ENCODE measurements at regions not wholly inside any gene's neighbourhood (a gene's known extent, or its start where the extent isn't known, plus 50 kb on each side); places are given as distances from the start of the nearest gene placed in this dataset.
"Not testable (repeated sequence)": the region's sequence is repeated elsewhere in the genome, so short reads cannot be mapped to it uniquely, and the experiment has no call there.

DNA sequence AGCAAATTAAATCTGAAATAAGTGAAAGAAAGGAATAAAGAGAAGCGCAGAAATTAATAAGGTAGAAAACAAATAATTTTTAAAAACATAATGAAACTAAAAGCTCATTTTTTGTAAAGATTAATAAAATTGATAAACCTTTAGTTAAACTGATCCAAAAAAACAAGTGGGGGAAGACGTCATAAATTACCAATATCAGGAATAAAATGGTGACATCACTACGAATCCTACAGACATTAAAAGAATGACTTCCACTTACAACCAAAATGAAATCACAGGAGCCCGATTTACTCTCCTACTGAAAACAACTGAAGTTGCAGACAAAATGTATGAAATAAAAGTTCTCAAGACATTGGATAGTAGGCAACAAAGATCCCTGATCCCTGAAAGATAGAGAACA, 68.1 kb upstream of the IFFO2 start:
- DNase-seq (ENCODE audit: extremely low read depth in 1 of 2, low read depth in 1 of 2): no peak

DNA sequence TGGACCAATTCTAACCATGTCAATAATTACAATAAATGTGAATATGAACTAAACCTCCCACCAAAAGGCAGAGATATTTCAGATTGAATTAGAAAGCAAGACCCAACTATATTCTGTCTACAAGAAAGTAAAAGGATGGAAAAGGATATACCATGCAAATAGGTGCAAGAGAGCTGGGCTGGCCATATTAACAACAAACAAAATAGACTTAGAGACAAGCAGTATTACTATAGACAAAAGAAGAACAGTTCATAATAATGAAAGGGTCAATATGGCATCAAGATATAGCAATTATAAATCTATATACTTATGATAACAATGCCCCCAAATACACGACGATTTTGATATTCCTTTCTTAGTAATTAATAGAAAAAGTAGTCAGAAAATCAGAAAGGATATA, 67.3 kb upstream of the IFFO2 start:
- no peak for DNase-seq (ENCODE audit: extremely low read depth in 1 of 2, low read depth in 1 of 2)

DNA sequence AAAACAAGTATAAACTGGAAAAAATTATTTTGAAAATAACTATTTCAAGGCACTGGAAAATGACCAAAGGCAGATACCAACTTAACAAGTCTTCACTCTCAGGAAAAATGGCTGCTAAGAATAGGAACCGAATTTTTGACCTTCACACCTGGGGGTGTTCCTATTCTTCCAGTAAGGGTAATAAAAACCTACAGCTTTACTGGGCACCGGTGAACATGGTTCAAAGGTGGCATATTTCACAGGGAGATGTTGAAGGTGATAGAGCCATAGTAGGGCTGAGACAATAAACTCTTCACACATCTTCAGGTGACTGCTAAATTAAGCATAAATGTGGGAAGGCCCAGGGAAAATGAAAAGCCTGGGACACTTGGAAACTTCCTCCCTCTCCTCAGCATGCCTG, 65.4 kb upstream of the IFFO2 start:
- DNase-seq (ENCODE audit: extremely low read depth in 1 of 2, low read depth in 1 of 2): no peak

DNA sequence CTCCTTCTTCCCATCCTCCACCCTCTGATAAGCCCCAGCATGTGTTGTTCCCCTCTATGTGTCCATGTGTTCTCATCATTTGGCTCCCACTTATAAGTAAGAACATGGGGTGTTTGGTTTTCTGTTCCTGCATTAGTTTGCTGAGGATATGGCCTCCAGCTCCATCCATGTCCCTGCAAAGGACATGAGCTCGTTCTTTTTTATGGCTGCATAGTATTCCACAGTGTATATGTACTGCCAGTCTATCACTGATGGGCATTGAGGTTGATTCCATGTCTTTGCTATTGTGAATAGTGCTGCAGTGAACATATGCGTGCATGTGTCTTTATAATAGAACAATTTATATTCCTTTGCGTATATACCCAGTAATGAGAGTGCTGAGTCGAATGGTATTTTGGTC, 62.8 kb upstream of the IFFO2 start:
- DNase-seq (ENCODE audit: extremely low read depth in 1 of 2, low read depth in 1 of 2): not testable (repeated sequence)

DNA sequence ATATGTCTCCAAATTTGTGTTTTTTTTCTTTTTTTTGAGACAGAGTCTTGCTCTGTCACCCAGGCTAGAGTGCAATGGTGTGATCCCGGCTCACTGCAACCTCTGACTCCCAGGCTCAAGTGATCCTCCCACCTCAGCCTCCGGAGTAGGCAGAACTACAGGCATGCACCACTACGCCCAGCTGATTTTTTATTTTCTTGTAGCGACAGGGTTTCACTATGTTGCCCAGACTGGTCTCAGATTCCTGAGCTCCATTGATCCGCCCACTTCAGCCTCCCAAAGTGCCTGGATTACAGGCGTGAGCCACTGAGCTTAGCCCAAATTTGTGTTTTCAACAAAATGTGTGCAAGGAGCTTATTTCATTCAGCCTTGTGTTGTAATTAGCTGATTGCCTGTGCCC, 59.0 kb upstream of the IFFO2 start:
- no peak for DNase-seq (ENCODE audit: extremely low read depth in 1 of 2, low read depth in 1 of 2)

DNA sequence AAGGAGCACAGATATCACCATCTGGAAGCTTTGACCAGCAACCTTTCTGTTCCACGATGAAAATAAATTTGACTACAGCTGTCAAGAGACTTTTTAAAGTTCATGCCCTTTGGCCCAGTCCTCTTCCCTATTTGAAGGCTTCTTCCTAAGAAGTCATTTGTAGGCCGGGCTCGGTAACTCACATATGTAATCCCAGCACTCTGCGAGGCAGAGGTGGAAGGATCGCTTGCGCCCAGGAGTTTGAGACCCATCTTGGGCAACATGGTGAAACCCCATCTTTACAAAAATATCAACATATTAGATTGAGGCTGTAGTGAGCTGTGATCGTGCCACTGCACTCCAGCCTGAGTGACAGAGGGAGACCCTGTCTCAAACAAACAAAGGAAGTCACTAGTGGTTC, 58.3 kb upstream of the IFFO2 start:
- no peak for DNase-seq (ENCODE audit: extremely low read depth in 1 of 2, low read depth in 1 of 2)

DNA sequence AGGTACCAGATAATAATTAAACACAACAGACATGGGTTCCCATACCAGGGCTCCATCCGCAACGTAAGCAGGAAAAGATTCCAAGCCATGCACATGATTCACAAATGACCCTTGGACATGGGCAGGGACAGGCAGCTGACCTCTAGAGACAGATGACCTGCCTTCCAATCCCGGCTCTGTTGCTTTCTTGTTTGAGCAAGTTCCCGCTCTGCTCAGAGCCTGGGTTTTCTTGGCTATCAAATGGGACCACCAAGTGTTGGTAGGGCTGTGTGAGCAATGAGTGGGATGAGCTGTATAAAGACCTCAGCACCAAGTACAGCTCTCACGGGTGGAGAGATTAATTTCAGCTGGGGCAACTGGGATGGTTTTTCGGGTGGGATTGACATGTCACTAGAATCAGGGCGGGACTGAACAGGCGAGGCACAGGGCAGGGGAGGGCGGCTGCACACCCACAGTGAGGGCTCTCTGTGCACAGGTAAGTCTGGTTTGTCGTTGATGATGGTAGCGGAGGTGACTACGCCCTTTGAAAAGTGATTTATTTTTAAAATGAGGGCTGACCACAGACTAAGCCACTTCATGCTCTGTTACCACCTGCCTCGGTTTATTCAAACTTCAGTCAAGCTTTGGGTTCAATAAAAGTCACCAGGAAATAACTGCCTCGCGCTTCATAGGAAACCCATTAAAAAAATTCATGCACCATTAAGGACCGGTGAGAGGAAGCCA, 57.5 kb upstream of the IFFO2 start:
- no peak for DNase-seq (ENCODE audit: extremely low read depth in 1 of 2, low read depth in 1 of 2)

DNA sequence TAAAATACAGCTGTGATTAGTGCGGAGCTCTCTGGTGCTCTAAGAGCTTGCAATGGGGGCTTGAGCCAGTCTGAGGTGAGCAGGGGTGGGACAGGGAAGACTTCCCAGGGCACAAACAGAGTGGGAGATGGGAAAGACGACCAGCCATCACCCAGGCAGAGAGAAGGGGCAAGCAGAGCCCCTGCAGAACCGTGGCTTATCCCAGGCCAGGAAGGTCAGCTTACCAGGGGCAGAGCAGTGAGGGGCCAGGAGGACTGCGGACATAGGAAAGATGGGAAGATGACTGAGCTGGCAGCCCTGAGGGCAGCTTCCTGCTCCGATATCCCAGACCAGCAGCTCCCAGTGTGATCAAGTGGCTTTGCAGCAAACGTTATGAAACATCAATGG, 55.4 kb upstream of the IFFO2 start:
- no peak for DNase-seq (ENCODE audit: extremely low read depth in 1 of 2, low read depth in 1 of 2)

DNA sequence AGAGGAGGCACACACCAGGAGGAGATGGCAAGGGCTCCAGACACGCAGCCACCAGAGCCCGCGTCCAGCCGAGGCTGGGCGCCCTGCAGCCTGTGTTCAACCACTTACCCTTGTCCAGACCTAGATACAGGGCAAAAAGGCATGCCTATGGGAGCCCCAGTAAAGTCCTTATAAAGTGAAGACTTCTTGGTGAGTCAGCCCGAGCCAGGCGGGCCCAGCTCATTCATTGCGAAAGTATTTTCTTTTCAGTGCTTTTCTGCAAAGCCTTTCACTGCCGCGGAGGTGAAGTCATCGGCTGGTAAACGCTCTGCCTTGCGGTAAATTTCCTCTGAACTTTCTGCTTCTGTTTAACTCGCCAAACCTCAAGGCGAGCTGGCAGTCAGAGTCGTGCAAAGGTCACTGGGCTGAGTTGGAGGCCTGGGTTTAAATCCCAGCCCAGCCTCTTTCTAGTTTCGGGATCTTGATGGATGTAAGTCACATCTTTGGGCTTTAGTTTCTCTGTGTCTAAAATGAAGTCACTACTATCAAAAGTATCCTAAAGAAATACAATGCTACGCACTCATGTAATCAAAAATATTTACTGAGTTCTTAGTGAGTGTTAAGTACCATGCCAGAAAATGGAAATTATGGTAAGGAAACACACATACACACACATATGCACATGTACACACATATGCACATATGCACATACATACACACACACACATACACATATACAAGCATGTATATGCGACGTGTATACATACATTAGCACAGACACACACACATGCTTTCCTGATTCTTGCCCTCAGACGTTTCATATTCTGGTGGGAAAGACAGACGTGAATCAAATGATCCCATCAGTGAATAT, 54.7 kb upstream of the IFFO2 start:
- DNase-seq (ENCODE audit: extremely low read depth in 1 of 2, low read depth in 1 of 2): peak; percentile 67 to 89

DNA sequence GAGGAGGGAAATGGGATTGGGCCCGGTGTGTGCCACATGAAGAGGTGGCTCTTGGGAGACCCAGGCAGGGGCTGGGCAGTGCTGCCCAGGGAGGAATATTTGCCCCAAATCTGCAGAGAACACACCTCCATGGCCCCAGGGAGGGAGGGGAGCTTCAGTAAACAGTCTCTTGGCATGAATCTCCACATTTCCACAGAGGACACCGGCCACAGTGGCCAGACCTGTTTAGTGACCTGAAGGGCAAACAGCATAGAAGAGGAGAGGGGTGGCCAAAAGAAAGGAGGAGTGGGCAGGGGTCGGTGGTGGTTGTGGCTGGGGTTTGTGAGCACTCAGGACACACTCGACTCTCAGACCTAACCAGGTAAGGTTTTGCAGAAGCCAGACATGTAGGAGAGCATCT, 54.0 kb upstream of the IFFO2 start:
- DNase-seq (ENCODE audit: extremely low read depth in 1 of 2, low read depth in 1 of 2): no peak

DNA sequence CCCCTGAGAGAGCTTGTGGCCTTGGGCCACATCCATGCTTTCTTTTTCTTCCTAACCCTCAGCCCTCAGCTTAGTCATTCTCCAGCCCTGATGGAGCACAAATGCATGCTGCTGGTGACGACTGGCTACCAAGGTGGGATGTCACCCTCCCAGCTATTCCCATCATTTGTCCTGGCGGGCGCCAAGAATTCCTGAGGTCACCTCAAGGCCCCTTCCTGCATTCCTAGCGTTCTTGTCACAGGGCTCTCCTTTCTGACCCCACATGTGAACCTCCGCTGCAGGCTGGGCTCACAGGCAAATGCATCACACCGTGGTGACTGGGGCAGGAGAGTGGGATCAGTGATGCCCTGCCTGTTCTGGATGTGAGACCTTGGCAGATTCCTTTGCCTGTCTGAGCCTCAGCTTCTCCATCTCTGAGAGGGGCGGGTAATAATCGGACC, 53.4 kb upstream of the IFFO2 start:
- DNase-seq (ENCODE audit: extremely low read depth in 1 of 2, low read depth in 1 of 2): no peak

DNA sequence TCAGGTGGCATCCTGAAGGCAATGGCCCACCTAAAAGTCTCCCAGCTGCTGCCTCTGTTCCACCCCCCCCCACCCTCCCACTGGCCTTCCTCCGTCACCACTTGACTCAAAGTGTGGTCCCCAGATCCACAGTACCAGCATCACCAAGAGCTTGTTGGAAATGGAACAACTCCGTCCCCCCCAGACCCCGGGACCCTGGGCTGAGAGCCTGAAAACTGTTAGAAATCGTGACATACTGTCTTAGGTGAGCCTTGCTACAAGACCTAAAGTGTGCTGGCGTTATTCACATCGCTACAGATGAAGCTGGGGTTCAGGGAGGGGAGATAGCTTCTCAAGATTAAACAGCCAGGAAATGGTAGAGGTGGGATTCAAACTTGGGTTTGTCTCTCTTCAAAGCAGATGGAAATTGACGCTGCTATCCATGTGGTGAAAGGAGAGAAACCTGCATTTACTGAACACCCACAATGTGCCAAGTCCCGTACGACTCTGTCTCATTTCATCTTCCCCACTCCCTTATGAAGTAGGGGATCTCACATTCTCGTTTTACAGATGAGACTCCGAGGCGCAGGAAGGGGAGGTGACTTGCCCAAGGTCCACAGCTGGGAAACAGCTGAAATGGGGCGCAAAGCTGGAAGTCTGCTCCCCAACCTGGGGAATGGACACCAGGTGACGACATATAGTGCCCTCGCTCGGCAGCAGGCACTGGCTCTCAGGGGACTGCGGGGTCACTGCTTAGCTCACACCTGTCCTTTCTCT, 52.8 kb upstream of the IFFO2 start:
- no peak for DNase-seq (ENCODE audit: extremely low read depth in 1 of 2, low read depth in 1 of 2)

DNA sequence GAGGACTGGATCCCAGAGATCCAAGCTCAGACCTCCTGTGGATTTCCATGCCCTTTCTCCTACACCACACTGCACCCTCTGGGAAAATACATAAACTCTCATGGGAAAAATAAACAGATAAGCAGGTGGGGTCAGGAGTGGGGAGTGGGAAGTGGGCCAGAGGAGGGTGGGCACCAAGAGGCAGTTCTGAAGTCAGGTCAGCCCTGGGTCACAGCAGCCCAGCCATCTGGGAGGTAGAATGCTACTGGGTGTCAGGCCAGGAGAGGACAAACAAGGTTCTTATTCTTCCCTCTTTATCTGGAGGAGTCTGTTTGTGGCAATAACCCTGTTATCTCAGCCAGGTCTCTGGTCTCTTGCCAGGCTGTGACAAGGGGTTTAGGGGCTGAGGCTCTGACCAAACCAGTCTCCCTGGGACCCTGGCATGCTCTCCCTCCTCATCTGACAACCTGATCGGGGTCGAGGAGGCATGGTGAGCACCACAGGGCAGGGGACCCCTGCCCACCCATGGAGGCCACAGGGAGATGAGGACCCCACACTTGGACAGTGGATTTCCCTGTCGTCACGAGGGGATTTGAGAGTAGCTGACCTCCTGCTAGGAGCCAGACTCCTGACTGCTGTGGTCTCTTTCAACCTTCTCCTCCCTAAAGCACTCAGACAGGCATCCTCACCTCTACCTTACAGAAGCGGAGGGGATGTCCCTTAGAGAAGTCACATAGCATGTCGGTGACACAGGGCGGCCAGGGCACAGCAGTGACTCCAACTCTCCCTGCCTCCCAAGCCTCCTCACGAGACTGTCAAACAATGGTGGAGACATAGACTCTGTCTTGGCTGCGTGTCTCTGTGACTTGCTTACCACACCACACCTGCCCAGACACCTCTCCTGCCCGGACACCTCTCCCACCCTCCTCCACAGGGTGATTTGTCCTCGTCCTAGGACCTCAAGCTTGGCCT, 51.3 kb upstream of the IFFO2 start:
- DNase-seq (ENCODE audit: extremely low read depth in 1 of 2, low read depth in 1 of 2): no peak

DNA sequence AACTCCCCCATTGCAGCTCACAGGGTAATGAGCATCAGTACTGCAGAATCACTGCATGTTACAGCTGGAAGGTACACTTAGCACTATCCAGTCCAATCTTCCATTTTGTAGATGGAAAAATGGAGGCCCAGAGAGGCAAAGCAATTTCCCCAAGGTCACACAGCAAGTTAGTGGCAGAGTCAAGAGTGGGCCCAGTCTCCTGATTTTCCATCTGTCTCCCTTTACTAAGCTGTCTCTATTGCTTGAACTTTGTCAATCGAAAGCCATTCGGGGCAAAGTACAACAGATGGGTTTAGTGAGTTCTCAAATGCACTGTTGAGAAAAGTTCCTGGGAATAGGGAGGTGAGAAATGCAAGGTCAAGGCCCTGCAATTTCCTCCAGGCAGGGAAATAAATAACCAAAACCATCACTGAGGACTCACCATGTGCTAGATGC, 50.4 kb upstream of the IFFO2 start:
- DNase-seq (ENCODE audit: extremely low read depth in 1 of 2, low read depth in 1 of 2): no peak
